ENCODE measurements at regions not wholly inside any gene's neighbourhood (a gene's known extent, or its start where the extent isn't known, plus 50 kb on each side); places are given as distances from the start of the nearest gene placed in this dataset.

GRCh38 chr22:48569476-48570233 is 1258.0 kb downstream of the BRD1 start:
- no peak for TF ChIP-seq POLR2A (IDR thresholded peaks at IDR 0.05; ENCODE audit: low read depth, low read length)
- TF ChIP-seq, protein P1, sequence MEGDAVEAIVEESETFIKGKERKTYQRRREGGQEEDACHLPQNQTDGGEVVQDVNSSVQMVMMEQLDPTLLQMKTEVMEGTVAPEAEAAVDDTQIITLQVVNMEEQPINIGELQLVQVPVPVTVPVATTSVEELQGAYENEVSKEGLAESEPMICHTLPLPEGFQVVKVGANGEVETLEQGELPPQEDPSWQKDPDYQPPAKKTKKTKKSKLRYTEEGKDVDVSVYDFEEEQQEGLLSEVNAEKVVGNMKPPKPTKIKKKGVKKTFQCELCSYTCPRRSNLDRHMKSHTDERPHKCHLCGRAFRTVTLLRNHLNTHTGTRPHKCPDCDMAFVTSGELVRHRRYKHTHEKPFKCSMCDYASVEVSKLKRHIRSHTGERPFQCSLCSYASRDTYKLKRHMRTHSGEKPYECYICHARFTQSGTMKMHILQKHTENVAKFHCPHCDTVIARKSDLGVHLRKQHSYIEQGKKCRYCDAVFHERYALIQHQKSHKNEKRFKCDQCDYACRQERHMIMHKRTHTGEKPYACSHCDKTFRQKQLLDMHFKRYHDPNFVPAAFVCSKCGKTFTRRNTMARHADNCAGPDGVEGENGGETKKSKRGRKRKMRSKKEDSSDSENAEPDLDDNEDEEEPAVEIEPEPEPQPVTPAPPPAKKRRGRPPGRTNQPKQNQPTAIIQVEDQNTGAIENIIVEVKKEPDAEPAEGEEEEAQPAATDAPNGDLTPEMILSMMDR (conservative IDR thresholded peaks at IDR 0.05; ENCODE audit: low read depth, low read length) = no peak
- TF ChIP-seq, protein P2, sequence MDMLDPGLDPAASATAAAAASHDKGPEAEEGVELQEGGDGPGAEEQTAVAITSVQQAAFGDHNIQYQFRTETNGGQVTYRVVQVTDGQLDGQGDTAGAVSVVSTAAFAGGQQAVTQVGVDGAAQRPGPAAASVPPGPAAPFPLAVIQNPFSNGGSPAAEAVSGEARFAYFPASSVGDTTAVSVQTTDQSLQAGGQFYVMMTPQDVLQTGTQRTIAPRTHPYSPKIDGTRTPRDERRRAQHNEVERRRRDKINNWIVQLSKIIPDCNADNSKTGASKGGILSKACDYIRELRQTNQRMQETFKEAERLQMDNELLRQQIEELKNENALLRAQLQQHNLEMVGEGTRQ (IDR thresholded peaks at IDR 0.05; ENCODE audit: low read depth, low read length) = no peak
- no peak for TF ChIP-seq BHLHE40 (IDR thresholded peaks at IDR 0.05; ENCODE audit: low read depth, low read length)
- no peak for TF ChIP-seq MAFK (IDR thresholded peaks at IDR 0.05; ENCODE audit: low read depth, low read length)
- no peak for TF ChIP-seq RFX5 (IDR thresholded peaks at IDR 0.05; ENCODE audit: low read depth, low read length)
- no peak for TF ChIP-seq CEBPB (IDR thresholded peaks at IDR 0.05; ENCODE audit: low read depth, low read length)
- no peak for TF ChIP-seq SMC3 (IDR thresholded peaks at IDR 0.05; ENCODE audit: low read depth, low read length)

Measured in IMR-90 (cell line).